Right lobe of liver (tissue), 4 donors: ENCODE measurements at regions not wholly inside any gene's neighbourhood (a gene's known extent, or its start where the extent isn't known, plus 50 kb on each side); places are given as distances from the start of the nearest gene placed in this dataset.

ENCODE experiments used
- POLR2A ChIP-seq: fragments of 450-650 bp; IDR thresholded peaks from one replicate; pipeline ENCODE4 v1.6.1; 2017; ENCODE audit warnings: antibody characterized with exemption, mild to moderate bottlenecking
- TF ChIP-seq, protein P1 (sequence below), 4 donors: fragments of 200-600 bp in 3 of 4; fragments of 450-650 bp in 1 of 4; IDR thresholded peaks; one replicate each; pipeline versions ENCODE4 v1.5.1 to v1.8.0; 2016 to 2022; ENCODE audit warnings: antibody characterized with exemption in 4 of 4, mild to moderate bottlenecking in 2 of 4
- donor health status: DM: no; HTN: no; CAD: no.
- donor health status: DM: no; HTN: no; CAD: no.
- donor health status: DM: no; HTN: yes; CAD: no.

DNA sequence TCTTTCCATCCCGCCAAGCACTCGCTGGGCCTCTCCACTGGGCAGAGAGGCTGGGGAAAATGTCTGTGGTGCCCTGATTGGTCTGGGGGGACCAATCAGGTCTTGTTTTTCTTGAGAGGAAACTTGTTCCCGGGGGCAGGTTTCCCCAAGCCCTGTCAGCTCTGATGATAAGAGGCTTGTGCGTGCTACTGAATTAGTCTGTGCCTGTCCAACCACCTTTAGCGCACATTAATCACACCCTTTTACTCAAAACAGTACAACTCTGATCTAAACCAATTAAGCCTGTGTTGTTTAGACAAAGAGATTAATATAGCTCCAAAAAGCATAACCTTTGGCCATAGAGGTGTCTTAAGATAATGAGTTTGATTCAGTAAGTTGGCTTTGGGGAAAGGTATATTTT, 580.4 kb downstream of the VRK1 start:
- TF ChIP-seq, protein P1, sequence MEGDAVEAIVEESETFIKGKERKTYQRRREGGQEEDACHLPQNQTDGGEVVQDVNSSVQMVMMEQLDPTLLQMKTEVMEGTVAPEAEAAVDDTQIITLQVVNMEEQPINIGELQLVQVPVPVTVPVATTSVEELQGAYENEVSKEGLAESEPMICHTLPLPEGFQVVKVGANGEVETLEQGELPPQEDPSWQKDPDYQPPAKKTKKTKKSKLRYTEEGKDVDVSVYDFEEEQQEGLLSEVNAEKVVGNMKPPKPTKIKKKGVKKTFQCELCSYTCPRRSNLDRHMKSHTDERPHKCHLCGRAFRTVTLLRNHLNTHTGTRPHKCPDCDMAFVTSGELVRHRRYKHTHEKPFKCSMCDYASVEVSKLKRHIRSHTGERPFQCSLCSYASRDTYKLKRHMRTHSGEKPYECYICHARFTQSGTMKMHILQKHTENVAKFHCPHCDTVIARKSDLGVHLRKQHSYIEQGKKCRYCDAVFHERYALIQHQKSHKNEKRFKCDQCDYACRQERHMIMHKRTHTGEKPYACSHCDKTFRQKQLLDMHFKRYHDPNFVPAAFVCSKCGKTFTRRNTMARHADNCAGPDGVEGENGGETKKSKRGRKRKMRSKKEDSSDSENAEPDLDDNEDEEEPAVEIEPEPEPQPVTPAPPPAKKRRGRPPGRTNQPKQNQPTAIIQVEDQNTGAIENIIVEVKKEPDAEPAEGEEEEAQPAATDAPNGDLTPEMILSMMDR (IDR thresholded peaks at IDR 0.05) = no peak
- no peak for TF ChIP-seq POLR2A
